Osteoblast (primary cell): ENCODE measurements at regions not wholly inside any gene's neighbourhood (a gene's known extent, or its start where the extent isn't known, plus 50 kb on each side); places are given as distances from the start of the nearest gene placed in this dataset.
"Not testable (repeated sequence)": the region's sequence is repeated elsewhere in the genome, so short reads cannot be mapped to it uniquely, and the experiment has no call there.

Experiments
- DNase-seq: peaks from one replicate; pipeline ENCODE4 v3.0.0; 2011; ENCODE audit warnings: low spot score, mixed read lengths; ENCODE audit not compliant: insufficient read length; ENCODE audit errors: missing footprints
- H2AFZ ChIP-seq: 2 replicates; pipeline ENCODE4 v1.6.0; 2011; ENCODE audit warnings: mild to moderate bottlenecking, low read length
- H3K27ac ChIP-seq: 2 replicates; pipeline ENCODE4 v1.5.1; 2011; ENCODE audit warnings: mild to moderate bottlenecking, low read depth, low read length, moderate library complexity
- H3K27me3 ChIP-seq: 2 replicates; pipeline ENCODE4 v1.6.0; 2012; ENCODE audit warnings: mild to moderate bottlenecking, control low read depth, inconsistent platforms, low read length, moderate library complexity; ENCODE audit not compliant: insufficient read depth
- H3K36me3 ChIP-seq: 2 replicates; pipeline ENCODE4 v1.5.1; 2011; ENCODE audit warnings: mild to moderate bottlenecking, low read length, control low read depth, moderate library complexity; ENCODE audit not compliant: insufficient read depth
- H3K4me1 ChIP-seq: 2 replicates; pipeline ENCODE4 v1.5.1; 2011; ENCODE audit warnings: mild to moderate bottlenecking, low read length, control low read depth, moderate library complexity; ENCODE audit not compliant: insufficient read depth
- H3K4me2 ChIP-seq: 2 replicates; pipeline ENCODE4 v1.6.0; 2011; ENCODE audit warnings: mild to moderate bottlenecking, low read length; ENCODE audit not compliant: insufficient read depth
- H3K4me3 ChIP-seq: fragments of 200-600 bp; sonication (generic); 3 replicates; pipeline ENCODE4 v1.5.1; 2012; ENCODE audit warnings: mild to moderate bottlenecking, low read length, inconsistent platforms; ENCODE audit not compliant: insufficient read depth
- H3K79me2 ChIP-seq: 2 replicates; pipeline ENCODE4 v1.6.0; 2012; ENCODE audit warnings: mild to moderate bottlenecking, low read length, control low read depth, inconsistent platforms; ENCODE audit not compliant: insufficient read depth
- H3K9me3 ChIP-seq: 2 replicates; pipeline ENCODE4 v1.5.1; 2011; ENCODE audit warnings: low read depth, low read length, control low read depth
- H4K20me1 ChIP-seq: 2 replicates; pipeline ENCODE4 v1.6.0; 2012; ENCODE audit warnings: mild to moderate bottlenecking, low read length, control low read depth; ENCODE audit not compliant: insufficient read depth
- CTCF ChIP-seq: IDR thresholded peaks from 2 replicates; pipeline ENCODE4 v1.5.1; 2011; ENCODE audit warnings: mild to moderate bottlenecking, low read depth, low read length, moderate library complexity; ENCODE audit errors: extremely low read depth

- TF ChIP-seq CTCF: no peak
- H3K4me1 ChIP-seq: no peaks in the 10 kb centered on the region
- no peak overlapping the region for H2AFZ ChIP-seq
- H3K27ac ChIP-seq: no peak overlapping the region
- no peaks in the 10 kb centered on the region for H3K27me3 ChIP-seq
- H3K79me2 ChIP-seq: no peaks in the 10 kb centered on the region
- H3K36me3 ChIP-seq: no peaks in the 10 kb centered on the region
- no peaks in the 10 kb centered on the region for H3K9me3 ChIP-seq
- DNase-seq: no peak
- H4K20me1 ChIP-seq: no peaks in the 10 kb centered on the region
- no peak overlapping the region for H3K4me2 ChIP-seq
- no peak overlapping the region for H3K4me3 ChIP-seq
Observed at GRCh38 chr6:66265737-66266136, 558.7 kb upstream of the EYS start.

- DNase-seq: no peak
- Histone ChIP-seq H3K36me3 (no peaks in the 10 kb centered on the region), H3K4me1 (no peaks in the 10 kb centered on the region), H4K20me1 (no peaks in the 10 kb centered on the region), H3K9me3 (no peaks in the 10 kb centered on the region), H3K4me2 (no peak overlapping the region), H2AFZ (no peak overlapping the region), H3K4me3 (no peak overlapping the region), H3K79me2 (no peaks in the 10 kb centered on the region), H3K27ac (no peak overlapping the region), H3K27me3 (no peaks in the 10 kb centered on the region)
- no peak for TF ChIP-seq CTCF
Observed at GRCh38 chr6:66264376-66264775, 557.4 kb upstream of the EYS start.

GRCh38 chr6:66258731-66259487, 551.9 kb upstream of the EYS start:
- not testable (repeated sequence) for H3K27ac ChIP-seq, H3K4me2 ChIP-seq, H3K9me3 ChIP-seq, H4K20me1 ChIP-seq, H3K4me3 ChIP-seq, H3K36me3 ChIP-seq, DNase-seq, H3K79me2 ChIP-seq, H3K4me1 ChIP-seq, H3K27me3 ChIP-seq, H2AFZ ChIP-seq

GRCh38 chr6:66245231-66245630, 538.2 kb upstream of the EYS start:
- no peaks in the 10 kb centered on the region for H3K4me1 ChIP-seq
- no peaks in the 10 kb centered on the region for H3K27me3 ChIP-seq
- H3K36me3 ChIP-seq: no peaks in the 10 kb centered on the region
- no peak overlapping the region for H3K4me2 ChIP-seq
- DNase-seq: no peak
- H3K4me3 ChIP-seq: no peak overlapping the region
- H3K27ac ChIP-seq: no peak overlapping the region
- H2AFZ ChIP-seq: no peak overlapping the region
- no peak for TF ChIP-seq CTCF
- peaks cover 3% of the 10 kb centered on the region for H3K9me3 ChIP-seq
- H4K20me1 ChIP-seq: no peaks in the 10 kb centered on the region
- H3K79me2 ChIP-seq: no peaks in the 10 kb centered on the region
